Spleen (tissue), 11 donors: ENCODE measurements at regions not wholly inside any gene's neighbourhood (a gene's known extent, or its start where the extent isn't known, plus 50 kb on each side); places are given as distances from the start of the nearest gene placed in this dataset.

Source experiments
- DNase-seq: peaks from one replicate; pipeline ENCODE4 v3.0.0-alpha.2; 2020
- H3K27ac ChIP-seq, 8 donors: fragments of 200-600 bp; sonication (generic) in 7 of 8; 1 replicate in 4 of 8; 2 replicates in 4 of 8; pipeline versions ENCODE4 v1.5.0 to v1.8.0; 2016 to 2021; ENCODE audit warnings: inconsistent platforms in 4 of 8, mild to moderate bottlenecking in 4 of 8, moderate library complexity in 1 of 8
- H3K27me3 ChIP-seq, 7 donors: fragments of 200-600 bp; sonication (generic) in 6 of 7; replicated peaks in 1 of 7; 1 replicate in 4 of 7; 2 replicates in 3 of 7; pipeline versions ENCODE4 v1.5.0 to v1.8.0; 2016 to 2021; ENCODE audit warnings: inconsistent platforms in 3 of 7, mild to moderate bottlenecking in 1 of 7
- H3K36me3 ChIP-seq, 6 donors: fragments of 200-600 bp; sonication (generic) in 5 of 6; 1 replicate in 4 of 6; 2 replicates in 2 of 6; pipeline versions ENCODE4 v1.5.0 to v1.8.0; 2016 to 2021; ENCODE audit warnings: inconsistent platforms in 2 of 6
- H3K4me1 ChIP-seq, 6 donors: fragments of 200-600 bp; sonication (generic) in 5 of 6; 1 replicate in 3 of 6; 2 replicates in 3 of 6; pipeline versions ENCODE4 v1.5.0 to v1.8.0; 2016 to 2021; ENCODE audit warnings: inconsistent platforms in 3 of 6
- H3K4me3 ChIP-seq, 8 donors: fragments of 200-600 bp; sonication (generic) in 7 of 8; 1 replicate in 4 of 8; 2 replicates in 4 of 8; pipeline versions ENCODE4 v1.5.0 to v1.8.0; 2016 to 2021; ENCODE audit warnings: inconsistent platforms in 4 of 8, mild to moderate bottlenecking in 4 of 8, moderate library complexity in 2 of 8
- H3K9me3 ChIP-seq, 8 donors: fragments of 200-600 bp; sonication (generic) in 7 of 8; 1 replicate in 4 of 8; 2 replicates in 4 of 8; pipeline versions ENCODE4 v1.5.0 to v1.8.0; 2016 to 2021; ENCODE audit warnings: inconsistent platforms in 4 of 8
- CTCF ChIP-seq, 11 experiments: fragments of 200-600 bp in 7 of 11; fragments of 450-650 bp in 4 of 11; sonication (generic) in 4 of 11; IDR thresholded peaks in 8 of 11; conservative IDR thresholded peaks in 3 of 11; 1 replicate in 7 of 11; 2 replicates in 4 of 11; pipeline versions ENCODE4 v1.4.0 to v1.8.0; 2016 to 2021; ENCODE audit warnings: antibody characterized with exemption in 11 of 11, inconsistent platforms in 4 of 11, mild to moderate bottlenecking in 1 of 11
- POLR2A ChIP-seq, 3 donors: fragments of 450-650 bp; IDR thresholded peaks; one replicate each; pipeline ENCODE4 v1.5.1; 2017; ENCODE audit warnings: antibody characterized with exemption in 3 of 3, mild to moderate bottlenecking in 1 of 3
- POLR2AphosphoS5 ChIP-seq, 3 donors: sonication (generic); formaldehyde crosslinking; IDR thresholded peaks; one replicate each; pipeline ENCODE4 v1.5.1; 2017; ENCODE audit warnings: antibody characterized with exemption in 3 of 3
- WGBS, 5 donors: extraction: QIAGEN DNeasy Blood & Tissue Kit in 3 of 5; methylation state at CpG; one replicate each; pipeline versions ENCODE4 v1.1.5 to v1.1.7; 2013 to 2018; 5-methylcytosine and 5-hydroxymethylcytosine counted together
- intact Hi-C: fragments of 100-400 bp; cut with DNase I; formaldehyde crosslinking; loops from one replicate; pipeline ENCODE4 v1.15.0; 2023; ENCODE audit warnings: low total_unique reads
- donor health status: healthy with polysubstance abuse.
- donor health status: DM: no; HTN: no; CAD: no; lungs with moderate emphysema.
- donor health status: DM: no; HTN: no; CAD: no.
- donor health status: Bipolar disorder and iron deficiency.
- donor health status: healthy.
- donor health status: DM: no; HTN: no; CAD: no.
- donor health status: DM: yes; HTN: yes; CAD: no.

- H3K4me1 ChIP-seq, result no peaks in the 10 kb centered on the region
- TF ChIP-seq POLR2A (IDR thresholded peaks at IDR 0.05) (no peak), CTCF (IDR thresholded peaks at IDR 0.05 in 8 of 11, conservative IDR thresholded peaks at IDR 0.05 in 3 of 11) (no peak), POLR2AphosphoS5 (IDR thresholded peaks at IDR 0.05) (no peak)
- no peak overlapping the region for H3K4me3 ChIP-seq
- H3K27ac ChIP-seq, result no peak overlapping the region
- no peaks in the 10 kb centered on the region for H3K9me3 ChIP-seq
- H3K27me3 ChIP-seq, result no peaks in the 10 kb centered on the region
- DNase-seq, result no peak
- no peaks in the 10 kb centered on the region for H3K36me3 ChIP-seq
- intact Hi-C loops, result no loop called here
Observed at GRCh38 chr2:217681791-217682190, 321.0 kb downstream of the TNS1 start.

- no peak for DNase-seq
- intact Hi-C loops, result no loop called here
- WGBS, 5 donors, result 84 to 99% (median 87%) methylated on average over 2 of the region's 2 CpGs
Observed at GRCh38 chr2:217680381-217680780, 322.4 kb downstream of the TNS1 start.

GRCh38 chr2:217673627-217674026, 329.2 kb downstream of the TNS1 start:
- no peak for DNase-seq
- no peak overlapping the region for H3K27ac ChIP-seq
- H3K4me3 ChIP-seq, result no peak overlapping the region
- TF ChIP-seq POLR2AphosphoS5 (IDR thresholded peaks at IDR 0.05) (no peak), POLR2A (IDR thresholded peaks at IDR 0.05) (no peak), CTCF (IDR thresholded peaks at IDR 0.05 in 8 of 11, conservative IDR thresholded peaks at IDR 0.05 in 3 of 11) (no peak)
- 73 to 88% (median 82%) methylated on average over 4 of the region's 4 CpGs for WGBS, 5 donors
- peaks cover 0 to 5% (median 0%) of the 10 kb centered on the region in 7 donors for H3K27me3 ChIP-seq
- H3K4me1 ChIP-seq, result no peaks in the 10 kb centered on the region
- intact Hi-C loops, result no loop called here
- H3K9me3 ChIP-seq, result no peaks in the 10 kb centered on the region
- H3K36me3 ChIP-seq, result no peaks in the 10 kb centered on the region

More at GRCh38 chr2:217680381-217680780, 322.4 kb downstream of the TNS1 start:
- no peaks in the 10 kb centered on the region for H3K4me1 ChIP-seq
- H3K9me3 ChIP-seq, result no peaks in the 10 kb centered on the region
- H3K27me3 ChIP-seq, result no peaks in the 10 kb centered on the region
- H3K36me3 ChIP-seq, result no peaks in the 10 kb centered on the region
- no peak overlapping the region for H3K27ac ChIP-seq
- H3K4me3 ChIP-seq, result no peak overlapping the region
- TF ChIP-seq POLR2AphosphoS5 (IDR thresholded peaks at IDR 0.05), result no peak
- no peak for TF ChIP-seq POLR2A (IDR thresholded peaks at IDR 0.05)
- TF ChIP-seq CTCF (IDR thresholded peaks at IDR 0.05 in 8 of 11, conservative IDR thresholded peaks at IDR 0.05 in 3 of 11), result no peak

- Histone ChIP-seq H3K4me3 (no peak overlapping the region), H3K4me1 (no peaks in the 10 kb centered on the region), H3K36me3 (no peaks in the 10 kb centered on the region), H3K9me3 (no peaks in the 10 kb centered on the region), H3K27ac (no peak overlapping the region), H3K27me3 (peaks cover 0 to 5% (median 0%) of the 10 kb centered on the region in 7 donors)
- intact Hi-C loops, result no loop called here
- TF ChIP-seq CTCF (IDR thresholded peaks at IDR 0.05 in 8 of 11, conservative IDR thresholded peaks at IDR 0.05 in 3 of 11), result no peak
- TF ChIP-seq POLR2A (IDR thresholded peaks at IDR 0.05), result no peak
- no peak for TF ChIP-seq POLR2AphosphoS5 (IDR thresholded peaks at IDR 0.05)
- no peak for DNase-seq
- 77 to 93% (median 89%) methylated on average over 3 of the region's 3 CpGs for WGBS, 5 donors
Observed at GRCh38 chr2:217672472-217672871, 330.3 kb downstream of the TNS1 start.
